Renal cortex interstitium (tissue), 11 donors: ENCODE measurements at regions not wholly inside any gene's neighbourhood (a gene's known extent, or its start where the extent isn't known, plus 50 kb on each side); places are given as distances from the start of the nearest gene placed in this dataset.

ENCODE experiments used
- DNase-seq, 11 donors: peaks; one replicate each; pipeline ENCODE4 v3.0.0-alpha.2; 2013; ENCODE audit warnings: low read depth in 9 of 11, low spot score in 4 of 11; ENCODE audit errors: extremely low read depth in 1 of 11

- no peak for DNase-seq
These were observed 372.2 kb downstream of the VGLL3 start for GRCh38 chr3:86618706-86619105.

GRCh38 chr3:86605166-86605565 is 385.8 kb downstream of the VGLL3 start:
- DNase-seq, result no peak

GRCh38 chr3:86595696-86596095 is 395.3 kb downstream of the VGLL3 start:
- no peak for DNase-seq

- DNase-seq, result no peak
These were observed 396.1 kb downstream of the VGLL3 start for GRCh38 chr3:86594838-86595237.

GRCh38 chr3:86578071-86578470 is 412.9 kb downstream of the VGLL3 start:
- no peak for DNase-seq

- DNase-seq, result peak in 9 of 11 donors; percentile 10 to 50 (median 32)
These were observed 427.5 kb downstream of the VGLL3 start for GRCh38 chr3:86563400-86563970.

GRCh38 chr3:86562090-86562489 is 428.9 kb downstream of the VGLL3 start:
- DNase-seq, result no peak

GRCh38 chr3:86561215-86561614 is 429.7 kb downstream of the VGLL3 start:
- DNase-seq, result no peak

- no peak for DNase-seq
These were observed 436.6 kb downstream of the VGLL3 start for GRCh38 chr3:86554383-86554782.

GRCh38 chr3:86547692-86548091 is 443.3 kb downstream of the VGLL3 start:
- DNase-seq, result no peak

- no peak for DNase-seq
These were observed 453.8 kb downstream of the VGLL3 start for GRCh38 chr3:86537171-86537570.

- DNase-seq, result no peak
These were observed 471.1 kb downstream of the VGLL3 start for GRCh38 chr3:86519819-86520218.

GRCh38 chr3:86481636-86482035 is 509.3 kb downstream of the VGLL3 start:
- DNase-seq, result no peak

- DNase-seq, result no peak
These were observed 509.9 kb downstream of the VGLL3 start for GRCh38 chr3:86481031-86481430.

- DNase-seq, result no peak
These were observed 526.8 kb downstream of the VGLL3 start for GRCh38 chr3:86464180-86464579.

- DNase-seq, result no peak
These were observed 539.2 kb downstream of the VGLL3 start for GRCh38 chr3:86451749-86452148.

GRCh38 chr3:86438544-86438943 is 552.4 kb downstream of the VGLL3 start:
- DNase-seq, result no peak

- no peak for DNase-seq
These were observed 563.6 kb downstream of the VGLL3 start for GRCh38 chr3:86427343-86427742.

- DNase-seq, result no peak
These were observed 569.8 kb downstream of the VGLL3 start for GRCh38 chr3:86420990-86421739.

- no peak for DNase-seq
These were observed 572.1 kb downstream of the VGLL3 start for GRCh38 chr3:86418861-86419260.

GRCh38 chr3:86416334-86416733 is 574.6 kb downstream of the VGLL3 start:
- no peak for DNase-seq
